Mesenchymal stem cell (in vitro differentiated cells and primary cell): ENCODE measurements at regions not wholly inside any gene's neighbourhood (a gene's known extent, or its start where the extent isn't known, plus 50 kb on each side); places are given as distances from the start of the nearest gene placed in this dataset.

Source experiments
- DNase-seq: peaks from one replicate; pipeline ENCODE4 v3.0.0-alpha.2; 2013
- H2AFZ ChIP-seq: one replicate; pipeline ENCODE4 v1.6.1; 2013; ENCODE audit warnings: low read depth, mild to moderate bottlenecking, control low read depth, inconsistent platforms, low read length, moderate library complexity
- H2AK5ac ChIP-seq: 2 replicates; pipeline ENCODE4 v1.6.1; 2013; ENCODE audit warnings: low read length, moderate library complexity, mild to moderate bottlenecking, inconsistent platforms; ENCODE audit not compliant: severe bottlenecking
- H2BK120ac ChIP-seq: one replicate; pipeline ENCODE4 v1.6.1; 2013; ENCODE audit warnings: low read depth, mild to moderate bottlenecking, inconsistent platforms, low read length, moderate library complexity
- H2BK12ac ChIP-seq, 2 experiments: one replicate each; pipeline ENCODE4 v1.6.1; 2013; ENCODE audit warnings: inconsistent platforms in 2 of 2, low read length in 2 of 2, mild to moderate bottlenecking in 2 of 2, moderate library complexity in 2 of 2, control low read depth in 1 of 2
- H2BK15ac ChIP-seq: one replicate; pipeline ENCODE4 v1.6.1; 2013; ENCODE audit warnings: mild to moderate bottlenecking, low read depth, inconsistent platforms; ENCODE audit not compliant: poor library complexity, severe bottlenecking
- H2BK5ac ChIP-seq: 2 replicates; pipeline ENCODE4 v1.6.1; 2013; ENCODE audit warnings: low read depth, mild to moderate bottlenecking, low read length, control low read depth, inconsistent platforms; ENCODE audit not compliant: poor library complexity, severe bottlenecking
- H3K14ac ChIP-seq, 2 experiments: one replicate each; pipeline ENCODE4 v1.6.1; 2013; ENCODE audit warnings: inconsistent platforms in 2 of 2, low read length in 2 of 2, control low read depth in 1 of 2, mild to moderate bottlenecking in 1 of 2, moderate library complexity in 1 of 2
- H3K18ac ChIP-seq, 2 experiments: one replicate each; pipeline ENCODE4 v1.6.1; 2013; ENCODE audit warnings: inconsistent platforms in 2 of 2, low read length in 2 of 2, control low read depth in 1 of 2, low read depth in 1 of 2, mild to moderate bottlenecking in 1 of 2
- H3K23ac ChIP-seq, 2 experiments: one replicate each; pipeline ENCODE4 v1.6.1; 2013; ENCODE audit warnings: inconsistent platforms in 2 of 2, low read length in 2 of 2, mild to moderate bottlenecking in 2 of 2, moderate library complexity in 2 of 2, control low read depth in 1 of 2
- H3K27ac ChIP-seq: 2 replicates; pipeline ENCODE4 v1.5.1; 2013; ENCODE audit warnings: mild to moderate bottlenecking, moderate library complexity, low read length, control low read depth, inconsistent platforms; ENCODE audit not compliant: poor library complexity, severe bottlenecking
- H3K27me3 ChIP-seq, 2 experiments: 2 replicates each; pipeline versions ENCODE4 v1.6.1 to v1.7.0; 2013; ENCODE audit warnings: low read length in 2 of 2, mild to moderate bottlenecking in 2 of 2, moderate library complexity in 2 of 2, control low read depth in 1 of 2, inconsistent platforms in 1 of 2; ENCODE audit not compliant: control insufficient read depth in 1 of 2, insufficient read depth in 1 of 2
- H3K36me3 ChIP-seq, 2 experiments: 2 replicates each; pipeline versions ENCODE4 v1.6.1 to v1.7.0; 2013; ENCODE audit warnings: low read length in 2 of 2, control low read depth in 1 of 2, inconsistent platforms in 1 of 2, low read depth in 1 of 2, mild to moderate bottlenecking in 1 of 2; ENCODE audit not compliant: insufficient read depth in 2 of 2, control insufficient read depth in 1 of 2
- H3K4ac ChIP-seq, 2 experiments: one replicate each; pipeline ENCODE4 v1.6.1; 2013; ENCODE audit warnings: inconsistent platforms in 2 of 2, low read length in 2 of 2, mild to moderate bottlenecking in 2 of 2, moderate library complexity in 2 of 2, control low read depth in 1 of 2, low read depth in 1 of 2
- H3K4me1 ChIP-seq: 2 replicates; pipeline ENCODE4 v1.6.1; 2013; ENCODE audit warnings: low read depth, low read length, control low read depth; ENCODE audit not compliant: control insufficient read depth, insufficient read depth
- H3K4me2 ChIP-seq: 2 replicates; pipeline ENCODE4 v1.6.1; 2013; ENCODE audit warnings: low read length, mild to moderate bottlenecking, inconsistent platforms; ENCODE audit not compliant: poor library complexity, severe bottlenecking
- H3K4me3 ChIP-seq, 2 experiments: 2 replicates each; pipeline versions ENCODE4 v1.5.1 to v1.7.0; 2013; ENCODE audit warnings: low read length in 2 of 2, mild to moderate bottlenecking in 2 of 2, control low read depth in 1 of 2, low read depth in 1 of 2; ENCODE audit not compliant: insufficient read depth in 1 of 2
- H3K79me1 ChIP-seq: replicated peaks from 2 replicates; pipeline ENCODE4 v1.6.1; 2013; ENCODE audit warnings: mild to moderate bottlenecking, control low read depth, low read length, inconsistent platforms; ENCODE audit not compliant: poor library complexity, severe bottlenecking
- H3K9ac ChIP-seq: 2 replicates; pipeline ENCODE4 v1.7.0; 2013; ENCODE audit warnings: mild to moderate bottlenecking, low read length, moderate library complexity
- H3K9me3 ChIP-seq: 2 replicates; pipeline ENCODE4 v1.7.0; 2013; ENCODE audit warnings: mild to moderate bottlenecking, low read length; ENCODE audit not compliant: control insufficient read depth
- H4K8ac ChIP-seq: one replicate; pipeline ENCODE4 v1.6.1; 2013; ENCODE audit warnings: inconsistent platforms, mild to moderate bottlenecking, low read length, moderate library complexity
- H4K91ac ChIP-seq: one replicate; pipeline ENCODE4 v1.6.1; 2013; ENCODE audit warnings: mild to moderate bottlenecking, low read length, inconsistent platforms
- WGBS: methylation state at CpG from one replicate; pipeline ENCODE4 v1.1.7; 2013; ENCODE audit warnings: mixed read lengths; 5-methylcytosine and 5-hydroxymethylcytosine counted together

DNA sequence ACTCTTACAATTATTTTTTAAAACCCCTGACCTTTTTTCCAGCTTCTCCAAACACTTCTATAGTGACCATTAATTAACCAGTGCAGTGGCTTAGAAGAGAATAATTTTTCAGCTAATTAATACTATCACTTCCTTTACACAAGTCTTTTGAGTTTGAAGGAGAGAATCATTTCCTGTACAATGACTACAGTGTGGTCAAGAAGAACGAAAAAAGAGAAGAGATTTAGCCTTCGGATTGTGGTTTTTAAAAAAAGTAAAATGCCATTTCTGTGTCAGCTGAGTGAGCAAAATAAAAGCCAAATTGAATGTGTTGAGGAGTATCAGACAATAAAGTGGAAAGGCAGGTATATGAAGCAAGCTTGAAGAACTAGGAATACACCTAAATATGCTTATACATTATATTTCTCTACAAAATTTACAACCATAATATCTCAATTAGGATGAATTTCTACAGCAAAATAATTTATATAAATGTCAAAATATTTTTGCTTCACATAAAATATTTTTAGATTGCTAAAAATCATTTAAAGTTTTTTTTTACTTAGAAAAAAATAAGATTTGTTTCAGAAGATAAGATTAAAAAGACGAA is 1155.2 kb upstream of the CNTN5 start:
- Histone ChIP-seq H2AFZ (no peak overlapping the region), H3K14ac (no peak overlapping the region), H3K27ac (no peak overlapping the region), H3K4me1 (no peaks in the 10 kb centered on the region), H3K36me3 (no peaks in the 10 kb centered on the region), H2AK5ac (no peak overlapping the region), H2BK5ac (no peak overlapping the region), H2BK15ac (no peak overlapping the region), H4K8ac (no peak overlapping the region), H3K23ac (no peak overlapping the region), H3K79me1 (no peaks in the 10 kb centered on the region), H3K9ac (no peak overlapping the region), H3K18ac (no peak overlapping the region), H2BK12ac (no peak overlapping the region), H3K4me2 (no peak overlapping the region), H3K9me3 (peaks cover 32% of the 10 kb centered on the region), H3K4me3 (no peak overlapping the region), H2BK120ac (no peak overlapping the region), H3K27me3 (no peaks in the 10 kb centered on the region), H3K4ac (no peak overlapping the region), H4K91ac (no peak overlapping the region)
- WGBS: 88% methylated on average over 2 of the region's 3 CpGs
- no peak for DNase-seq

- Histone ChIP-seq H3K4me1 (no peaks in the 10 kb centered on the region), H3K4me2 (no peak overlapping the region), H3K36me3 (no peaks in the 10 kb centered on the region), H2BK12ac (no peak overlapping the region), H4K8ac (no peak overlapping the region), H2BK120ac (no peak overlapping the region), H3K27me3 (no peaks in the 10 kb centered on the region), H3K4ac (no peak overlapping the region), H3K18ac (no peak overlapping the region), H2AFZ (no peak overlapping the region), H2BK15ac (no peak overlapping the region), H4K91ac (no peak overlapping the region), H3K79me1 (no peaks in the 10 kb centered on the region), H2AK5ac (no peak overlapping the region), H2BK5ac (no peak overlapping the region), H3K23ac (no peak overlapping the region), H3K9ac (no peak overlapping the region), H3K9me3 (peaks cover 40% of the 10 kb centered on the region), H3K27ac (no peak overlapping the region), H3K14ac (no peak overlapping the region), H3K4me3 (no peak overlapping the region)
- no peak for DNase-seq
Measured at GRCh38 chr11:97871816-97872215, 1148.9 kb upstream of the CNTN5 start.

GRCh38 chr11:97880209-97880608 is 1140.5 kb upstream of the CNTN5 start:
- Histone ChIP-seq H3K9ac (no peak overlapping the region), H2BK12ac (no peak overlapping the region), H3K4me3 (no peak overlapping the region), H3K4me2 (no peak overlapping the region), H3K23ac (no peak overlapping the region), H2BK120ac (no peak overlapping the region), H3K14ac (no peak overlapping the region), H3K18ac (no peak overlapping the region), H4K91ac (no peak overlapping the region), H4K8ac (no peak overlapping the region), H2AK5ac (no peak overlapping the region), H3K4ac (no peak overlapping the region), H2BK15ac (no peak overlapping the region), H2BK5ac (no peak overlapping the region), H3K9me3 (no peaks in the 10 kb centered on the region), H3K36me3 (no peaks in the 10 kb centered on the region), H3K79me1 (no peaks in the 10 kb centered on the region), H3K4me1 (no peaks in the 10 kb centered on the region), H2AFZ (no peak overlapping the region), H3K27ac (no peak overlapping the region), H3K27me3 (no peaks in the 10 kb centered on the region)
- DNase-seq: no peak

DNA sequence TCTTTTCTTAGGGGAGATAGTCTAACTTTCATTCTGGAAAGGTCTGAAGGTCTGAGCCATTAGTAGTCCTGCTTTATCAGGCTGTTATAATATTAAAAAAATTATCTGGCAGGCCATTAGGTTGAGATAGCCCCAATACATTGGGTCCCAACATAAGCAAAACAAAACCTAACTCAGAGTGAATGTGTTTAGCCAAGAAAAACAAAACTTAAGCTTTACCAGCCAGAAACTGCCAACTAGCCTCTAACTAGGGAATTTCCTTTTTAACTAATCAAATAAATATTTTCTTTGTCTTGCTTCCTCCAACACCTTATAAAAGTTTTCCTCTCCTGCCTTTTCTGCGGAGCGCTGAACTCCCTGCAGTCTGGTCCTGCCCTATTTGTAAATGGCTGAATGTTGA is 1137.7 kb upstream of the CNTN5 start:
- no peak overlapping the region for H2AFZ ChIP-seq
- no peak overlapping the region for H3K23ac ChIP-seq
- no peak overlapping the region for H3K9ac ChIP-seq
- H2BK15ac ChIP-seq: no peak overlapping the region
- no peak overlapping the region for H4K91ac ChIP-seq
- no peak overlapping the region for H2BK12ac ChIP-seq
- H3K4ac ChIP-seq: no peak overlapping the region
- no peak overlapping the region for H3K27ac ChIP-seq
- no peak overlapping the region for H3K14ac ChIP-seq
- no peaks in the 10 kb centered on the region for H3K27me3 ChIP-seq
- no CpG with 5 or more reads among the region's 2 CpGs for WGBS
- no peak overlapping the region for H3K4me2 ChIP-seq
- no peak overlapping the region for H2AK5ac ChIP-seq
- no peaks in the 10 kb centered on the region for H3K79me1 ChIP-seq
- no peaks in the 10 kb centered on the region for H3K36me3 ChIP-seq
- no peak overlapping the region for H3K18ac ChIP-seq
- H2BK120ac ChIP-seq: no peak overlapping the region
- no peak overlapping the region for H2BK5ac ChIP-seq
- no peak overlapping the region for H3K4me3 ChIP-seq
- no peaks in the 10 kb centered on the region for H3K4me1 ChIP-seq
- no peak overlapping the region for H4K8ac ChIP-seq
- no peaks in the 10 kb centered on the region for H3K9me3 ChIP-seq
- DNase-seq: no peak
